T-helper 1 cell treated with Interleukin-12 subunit alpha and Interleukin-12 subunit beta and Interleukin-4 antibody, amounts not matched to agents 30 ng/mL and 1 ng/mL, for 36 hours (primary cell): ENCODE measurements at regions not wholly inside any gene's neighbourhood (a gene's known extent, or its start where the extent isn't known, plus 50 kb on each side); places are given as distances from the start of the nearest gene placed in this dataset.

ENCODE experiments used
- intact Hi-C: fragments of 100-400 bp; cut with micrococcal nuclease; formaldehyde crosslinking; loops from one replicate; pipeline ENCODE4 v1.15.1; 2024

DNA sequence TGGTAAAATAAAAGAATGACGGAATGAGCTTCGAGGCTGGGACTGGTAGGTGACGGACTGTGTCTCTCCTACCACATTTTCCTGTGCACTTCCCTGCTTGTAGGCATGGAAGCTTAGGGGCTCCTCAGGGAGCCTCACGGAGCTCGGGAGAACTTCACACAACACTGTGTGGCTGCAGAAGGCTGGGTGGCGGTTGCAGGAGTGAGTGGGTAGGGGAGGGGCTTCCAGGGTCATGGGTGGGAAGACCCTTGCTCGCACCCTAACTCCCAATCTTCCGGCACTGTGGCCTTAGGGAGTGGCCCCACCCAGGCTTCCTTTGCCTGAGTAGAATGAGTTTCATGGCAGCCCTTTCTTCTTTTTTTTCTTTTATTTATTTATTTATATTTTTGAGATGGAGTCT is 128.6 kb downstream of the INHBB start:
- intact Hi-C loops, result no loop called here

DNA sequence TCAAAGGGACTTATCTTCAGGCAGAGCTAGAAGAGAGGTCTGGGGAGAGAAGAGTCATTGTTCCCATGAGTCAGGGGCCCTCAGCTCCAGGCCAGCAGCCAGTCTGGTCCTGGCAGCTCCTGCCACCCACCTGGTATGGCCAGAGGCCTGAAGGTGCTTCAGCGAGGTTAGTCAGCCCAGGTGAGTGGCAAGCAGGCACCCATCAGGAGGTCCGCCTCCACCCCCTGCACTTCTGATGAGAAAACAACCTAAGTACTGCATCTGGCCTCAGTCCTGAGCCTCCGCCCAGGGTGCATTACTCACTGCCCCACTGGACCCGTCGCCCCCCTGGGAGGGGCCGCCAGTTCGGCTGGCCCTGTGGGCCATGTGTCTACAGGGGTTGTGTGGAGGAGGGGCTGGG is 130.2 kb downstream of the INHBB start:
- intact Hi-C loops, result no loop called here

DNA sequence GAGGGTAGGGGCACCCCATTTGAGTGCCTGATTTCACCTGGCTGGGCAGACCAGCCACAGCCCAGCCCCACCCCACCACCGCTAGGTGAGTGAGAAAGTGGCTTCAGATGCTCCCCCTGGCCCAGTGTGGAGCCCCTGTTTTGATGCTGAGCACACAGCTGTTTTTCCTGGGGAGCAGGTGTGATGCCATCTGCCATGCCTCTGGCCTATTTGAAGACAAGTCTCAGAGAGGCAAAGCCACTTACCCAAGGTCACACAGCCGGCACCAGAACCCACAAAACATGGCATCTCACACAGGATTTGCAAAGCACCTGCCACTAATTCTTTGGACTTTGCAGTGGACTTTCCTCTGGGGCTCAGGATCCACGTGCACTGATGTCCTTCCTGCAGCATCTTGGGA is 131.3 kb downstream of the INHBB start:
- intact Hi-C loops, result no loop called here

DNA sequence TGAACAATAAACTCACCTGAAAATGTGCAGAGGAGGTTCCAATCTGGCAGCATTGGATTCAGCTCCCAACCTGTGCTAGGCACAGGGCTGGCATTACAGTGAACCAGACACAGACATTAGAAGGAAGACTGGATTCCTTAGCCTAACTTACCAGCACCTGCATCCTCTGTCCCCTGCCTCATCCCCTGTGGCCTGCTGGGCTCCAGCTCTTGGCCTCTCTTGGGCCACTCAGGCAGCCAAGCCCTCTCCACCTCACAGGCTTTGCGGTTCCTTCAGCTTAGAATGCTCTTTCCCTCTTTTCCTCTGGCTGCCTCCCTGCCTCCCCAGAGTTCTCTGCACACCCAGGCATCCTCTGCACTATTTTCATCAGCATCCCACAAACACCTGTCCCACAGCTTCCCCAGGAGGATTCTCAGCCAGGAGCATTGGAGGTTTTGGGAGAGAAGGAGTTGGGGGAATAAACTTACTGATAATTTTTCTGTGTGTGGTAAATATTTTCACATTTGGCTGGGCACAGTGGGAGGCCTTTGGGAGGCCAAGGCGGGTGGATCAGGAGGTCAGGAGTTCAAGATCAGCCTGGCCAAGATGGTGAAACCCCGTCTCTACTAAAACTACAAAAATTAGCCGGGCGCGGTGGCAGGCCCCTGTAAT is 132.0 kb downstream of the INHBB start:
- intact Hi-C loops, result no loop called here

DNA sequence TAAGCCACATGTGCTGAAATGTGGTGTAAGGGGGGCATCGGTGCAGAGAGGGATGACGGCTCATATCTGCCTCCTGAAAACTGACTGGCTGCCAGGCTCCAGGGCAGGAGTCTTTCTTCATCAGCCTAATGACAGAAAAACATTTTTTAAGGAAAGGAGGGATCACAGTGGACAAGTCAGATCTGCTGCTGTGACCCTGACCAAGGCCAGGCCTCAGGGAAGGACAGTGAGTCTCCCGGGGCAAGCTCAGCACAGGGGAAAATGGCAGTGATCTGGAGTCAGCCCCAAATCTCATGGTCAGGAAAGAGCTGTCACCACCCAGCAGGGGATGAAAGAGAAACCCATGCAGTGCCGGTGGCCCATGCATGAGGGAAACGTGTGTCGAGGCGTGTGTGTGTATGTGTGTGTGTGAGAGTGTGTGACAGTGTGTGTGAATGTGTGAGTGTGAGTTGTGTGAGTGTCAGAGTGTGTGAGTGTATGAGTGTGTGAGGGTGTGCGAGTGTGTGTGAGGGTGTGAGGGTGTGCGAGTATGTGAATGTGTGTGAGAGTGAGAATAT is 134.5 kb downstream of the INHBB start:
- intact Hi-C loops, result no loop called here

DNA sequence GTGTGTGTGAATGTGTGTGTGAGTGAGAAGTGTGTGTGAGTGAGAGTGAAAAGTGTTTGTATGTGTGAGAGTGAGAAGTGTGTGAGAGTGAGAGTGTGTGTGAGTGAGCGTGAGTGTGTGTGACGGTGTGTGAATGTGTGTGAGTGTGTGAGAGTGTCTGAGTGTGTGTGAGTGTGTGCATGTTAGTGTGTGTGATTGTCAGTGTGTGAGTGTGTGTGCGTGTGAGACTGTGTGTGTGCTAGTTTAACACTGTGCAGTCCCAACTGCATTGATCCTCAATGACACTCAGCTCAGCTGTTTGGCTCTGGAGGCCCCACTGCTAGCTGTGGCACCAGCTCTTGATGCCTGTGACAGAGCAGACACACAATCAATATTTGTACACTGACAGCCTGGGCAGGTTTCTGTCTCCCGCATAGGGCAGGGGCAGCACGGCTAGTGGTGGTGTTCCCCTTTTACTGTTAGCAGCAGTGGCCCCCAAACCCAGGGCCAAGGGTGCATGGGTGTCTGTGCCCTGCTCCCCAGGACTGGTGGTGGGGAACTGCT is 135.0 kb downstream of the INHBB start:
- intact Hi-C loops, result no loop called here

DNA sequence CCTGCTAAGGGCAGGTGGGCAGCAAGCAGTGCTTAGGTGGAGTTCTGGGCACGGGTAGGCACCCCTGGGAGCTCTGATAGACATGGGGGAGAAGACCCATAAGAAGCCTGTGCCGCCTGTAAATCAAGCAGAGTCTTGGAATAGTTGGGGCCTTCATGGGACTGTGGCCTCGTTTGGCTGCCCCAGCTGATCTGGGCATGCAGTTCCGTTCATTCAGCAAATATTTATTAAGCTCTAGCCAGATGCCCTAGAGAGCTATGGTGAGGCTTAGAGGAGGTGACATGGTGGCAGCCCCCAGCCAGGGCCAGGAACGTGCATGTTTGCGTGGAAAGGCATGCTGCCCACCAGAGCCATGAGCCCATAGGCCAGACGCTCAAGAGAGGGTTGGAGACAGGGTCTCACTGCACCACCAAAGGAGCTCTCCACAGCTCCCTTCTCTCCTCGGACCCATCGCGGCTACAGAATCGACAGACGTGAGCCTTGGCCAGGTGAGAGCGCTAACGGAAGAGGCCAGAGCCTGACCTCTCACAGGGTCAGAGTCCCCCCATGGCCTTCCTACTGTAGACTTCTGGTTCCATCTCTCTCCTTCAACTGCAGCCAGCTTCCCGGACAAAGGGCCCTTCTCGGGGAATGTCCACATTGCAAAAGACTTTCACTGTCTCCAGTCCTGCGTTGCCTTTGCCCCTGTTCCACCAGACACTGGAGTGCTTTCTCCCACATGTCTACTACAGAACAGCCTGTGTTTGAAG is 135.7 kb downstream of the INHBB start:
- intact Hi-C loops, result no loop called here

DNA sequence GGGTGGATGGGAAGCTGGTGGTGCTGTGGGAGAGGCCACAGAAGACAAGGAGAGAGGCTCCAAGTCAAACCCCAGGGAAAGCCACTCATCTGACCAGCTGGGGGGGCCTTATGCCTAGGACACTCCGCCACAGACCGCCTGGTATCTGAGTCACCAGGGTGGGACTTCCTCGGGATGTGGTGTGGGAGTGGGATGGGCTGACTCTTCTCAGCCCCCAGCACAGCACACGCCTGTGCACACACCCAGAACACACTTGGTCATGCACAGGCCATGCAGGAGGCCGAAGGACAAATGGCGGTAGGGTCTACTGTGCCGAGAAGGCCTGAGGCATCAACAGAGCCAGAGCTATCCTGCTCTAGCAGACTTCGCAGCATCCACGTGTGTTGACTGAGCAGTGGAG is 136.4 kb downstream of the INHBB start:
- intact Hi-C loops, result no loop called here

DNA sequence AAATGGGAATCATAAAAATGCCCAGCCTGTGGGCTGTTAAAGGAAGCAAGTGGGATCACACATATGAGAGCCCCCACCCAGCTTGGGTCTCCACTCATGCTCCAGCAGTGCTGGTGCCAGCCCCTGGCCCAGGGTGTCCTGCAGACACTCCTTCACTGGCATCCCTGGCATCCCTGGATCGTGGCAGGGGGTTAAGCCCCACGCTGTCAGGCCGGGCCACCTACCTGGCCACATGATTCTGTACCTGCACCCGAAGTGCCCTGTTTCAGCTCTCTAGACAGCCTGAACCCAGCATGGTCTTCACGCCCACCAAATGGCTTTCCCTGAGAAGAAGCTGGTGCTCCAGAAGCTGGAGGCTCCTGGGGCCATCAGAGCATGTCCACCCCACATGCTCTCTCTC is 137.4 kb downstream of the INHBB start:
- intact Hi-C loops, result no loop called here

DNA sequence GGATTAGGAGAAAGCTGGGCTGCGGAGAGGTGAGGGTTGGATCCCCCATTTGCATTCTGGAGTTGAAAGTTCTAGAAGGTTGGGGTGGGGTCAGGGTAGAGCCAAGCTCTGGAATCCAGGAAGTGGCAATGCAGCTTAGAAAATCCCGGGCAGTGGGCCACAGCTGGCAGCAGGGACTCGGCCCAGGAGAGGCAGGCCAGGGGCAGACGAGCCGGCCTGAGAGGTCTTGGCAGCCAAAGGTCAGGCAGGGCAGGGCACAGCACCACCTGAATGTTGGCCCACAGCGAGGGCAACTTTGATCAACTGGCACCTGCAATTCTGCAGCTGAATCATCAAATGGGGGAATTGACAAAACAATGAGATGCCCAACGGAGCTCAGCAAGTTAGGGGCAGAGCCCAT is 139.2 kb downstream of the INHBB start:
- intact Hi-C loops, result no loop called here

DNA sequence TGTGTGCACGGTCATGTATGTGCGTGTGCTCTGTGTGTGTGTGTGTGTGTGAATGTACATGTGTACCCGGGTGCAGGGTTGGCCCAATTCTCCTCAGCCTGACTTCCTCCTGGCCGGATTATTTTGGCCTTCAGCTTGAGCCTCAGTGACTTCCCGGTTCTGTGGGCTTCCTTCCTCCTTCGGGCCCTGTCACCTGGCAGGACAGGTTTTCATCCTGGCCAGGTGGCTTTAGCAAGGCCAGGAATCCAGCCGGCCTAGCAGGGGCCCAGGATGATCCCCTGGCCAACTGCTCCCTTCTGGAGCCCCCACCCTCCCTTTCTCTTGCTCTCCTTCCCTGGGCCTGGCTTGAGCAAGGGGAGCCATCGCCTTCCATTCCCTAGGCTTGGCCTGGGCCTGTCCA is 140.5 kb downstream of the INHBB start:
- intact Hi-C loops, result no loop called here

DNA sequence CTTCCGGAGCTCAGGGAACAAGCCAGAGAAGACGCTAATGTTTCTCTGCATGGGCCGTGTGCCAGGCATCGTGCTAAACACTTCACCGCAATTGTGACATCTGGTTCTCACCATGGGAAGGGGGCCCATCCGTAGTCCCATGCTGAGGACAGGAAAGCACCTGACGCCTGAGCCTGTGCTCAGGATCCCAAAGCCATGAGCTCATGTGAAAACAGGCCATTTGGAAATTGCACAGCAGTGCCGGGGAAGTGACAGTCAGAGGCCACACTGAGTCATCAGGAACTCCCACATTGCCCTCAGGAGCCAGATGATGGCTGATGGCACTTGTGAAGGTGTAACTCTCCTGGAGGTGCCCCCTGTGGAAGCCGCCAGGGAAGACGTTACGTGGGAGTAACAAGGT is 141.0 kb downstream of the INHBB start:
- intact Hi-C loops, result no loop called here

DNA sequence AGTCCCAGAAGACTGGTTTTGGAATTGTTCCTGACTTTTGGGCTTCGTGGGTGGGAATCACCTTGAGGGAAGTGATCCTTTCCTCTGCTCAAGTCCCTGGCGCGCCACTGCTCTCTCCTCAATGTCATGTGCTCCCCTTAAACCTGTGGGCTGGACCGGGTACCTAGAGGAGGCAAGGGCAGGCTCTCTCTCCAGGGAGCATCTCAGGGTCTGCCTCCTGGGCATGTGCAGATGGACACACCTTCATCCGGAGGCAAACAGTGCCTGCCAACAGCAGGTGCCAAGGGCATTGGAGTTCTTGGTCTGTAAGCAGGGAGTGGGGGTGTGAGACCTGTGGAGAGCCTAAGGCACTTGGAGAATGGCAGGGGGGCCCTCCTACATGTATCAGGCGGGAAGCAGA is 142.6 kb downstream of the INHBB start:
- intact Hi-C loops, result no loop called here

DNA sequence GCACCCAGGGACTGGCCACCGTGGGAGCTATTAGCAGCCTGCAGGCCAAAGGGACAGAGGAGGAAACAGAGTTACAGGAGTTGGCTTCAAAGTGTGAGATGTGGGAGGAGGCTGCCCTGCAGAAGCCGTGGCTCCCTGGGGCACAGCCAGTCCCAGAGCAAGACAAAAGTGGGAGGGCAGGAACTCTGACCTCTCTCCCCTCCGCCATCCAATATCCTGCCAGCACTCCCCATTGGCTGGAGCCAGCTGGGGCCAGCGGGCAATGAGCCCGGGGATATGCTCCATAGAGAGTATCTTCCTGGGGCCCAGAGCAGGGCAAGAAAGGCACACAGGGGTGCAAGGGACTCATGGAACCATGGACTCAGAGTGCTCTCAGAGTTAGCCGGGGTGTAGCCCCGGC is 143.1 kb downstream of the INHBB start:
- intact Hi-C loops, result no loop called here

DNA sequence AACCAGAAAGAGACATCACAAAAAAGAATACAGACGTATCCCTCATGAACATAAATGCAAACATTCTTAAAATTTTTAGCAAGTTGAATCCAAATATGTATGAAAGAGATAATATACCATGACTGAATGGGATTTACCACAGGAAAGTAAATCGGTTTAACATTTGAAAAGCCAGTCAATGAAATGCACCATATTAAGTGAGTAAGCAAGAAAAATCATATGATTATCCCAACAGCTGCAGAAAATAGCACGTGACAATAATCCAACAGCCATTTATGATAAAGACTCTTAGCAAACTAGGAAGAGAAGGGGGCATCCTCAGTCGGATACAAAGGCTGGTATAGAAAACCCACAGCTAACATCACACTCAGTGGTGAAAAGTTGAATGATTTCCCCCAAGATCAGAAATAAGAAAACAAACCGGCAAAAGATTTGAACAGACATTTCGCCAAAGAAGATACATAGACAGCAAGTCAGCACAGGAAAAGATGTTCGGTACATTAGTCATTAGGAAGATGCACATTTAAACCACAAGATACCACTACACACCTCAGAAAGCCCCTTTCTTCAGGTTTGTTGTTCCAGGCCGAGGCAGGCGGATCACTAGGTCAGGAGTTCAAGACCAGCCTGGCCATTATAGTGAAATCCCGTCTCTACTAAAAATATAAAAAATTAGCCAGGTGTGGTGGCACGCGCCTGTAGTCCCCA is 144.3 kb downstream of the INHBB start:
- intact Hi-C loops, result no loop called here

DNA sequence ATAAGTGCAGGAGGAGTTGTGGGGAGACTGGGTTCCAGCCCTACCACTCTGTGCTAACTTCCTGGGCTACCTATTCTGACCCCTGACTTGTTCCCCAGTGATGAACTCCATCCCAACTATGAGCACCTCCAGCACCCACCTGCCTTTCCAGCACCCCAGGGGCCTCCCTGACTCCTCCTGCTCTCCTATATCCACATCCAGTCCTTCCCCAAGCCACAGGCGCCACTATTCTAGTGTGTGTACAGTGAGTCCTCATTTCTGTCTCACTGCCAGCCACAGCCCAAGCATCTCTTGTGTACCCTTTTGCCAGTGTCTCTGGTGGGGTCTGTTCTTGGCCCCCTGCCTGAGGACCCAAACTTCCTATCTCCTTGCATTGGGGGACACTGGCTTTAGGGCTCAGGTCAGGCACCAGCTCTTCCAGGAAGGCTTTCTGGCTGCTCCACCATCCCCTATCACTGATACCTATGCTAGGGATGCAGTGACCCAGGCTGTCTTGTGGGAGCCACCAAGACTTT is 145.2 kb downstream of the INHBB start:
- intact Hi-C loops, result no loop called here

DNA sequence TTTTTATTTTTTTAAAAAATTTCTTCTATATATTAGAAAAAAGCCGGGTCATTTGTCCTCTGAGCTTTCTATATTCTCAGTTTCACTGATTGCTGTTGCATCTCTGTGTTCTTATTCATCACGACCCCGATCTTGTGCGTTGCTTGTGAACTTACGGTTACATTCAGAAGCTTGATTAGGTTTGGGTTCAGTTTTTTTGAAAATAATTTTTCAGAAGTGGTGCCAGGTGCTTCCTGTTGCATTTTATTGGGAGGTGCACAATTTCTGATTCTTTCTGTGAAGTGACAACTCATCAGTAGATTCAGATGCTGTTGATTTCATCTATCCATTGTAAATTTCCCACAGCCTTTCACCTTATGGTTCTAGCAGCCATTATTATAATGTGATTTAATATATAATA is 147.3 kb downstream of the INHBB start:
- intact Hi-C loops, result no loop called here

DNA sequence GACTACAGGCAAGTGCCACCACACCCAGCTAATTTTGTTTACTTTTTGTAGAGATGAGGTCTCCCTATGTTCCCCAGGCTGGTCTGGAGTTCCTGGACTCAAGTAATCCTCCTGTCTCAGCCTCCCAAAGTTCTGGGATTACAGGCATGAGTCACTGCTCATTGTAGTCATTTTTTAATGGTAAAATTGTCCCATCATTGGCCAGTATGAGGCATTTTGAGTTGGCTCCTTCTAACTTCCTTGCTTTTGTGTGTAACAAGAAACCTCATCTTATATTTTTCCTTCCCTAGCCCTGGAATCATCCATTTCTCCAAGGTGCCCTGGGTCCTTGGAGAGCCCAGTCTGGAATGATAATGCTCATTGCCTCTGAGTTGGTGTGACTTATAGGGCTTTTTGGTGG is 148.5 kb downstream of the INHBB start:
- intact Hi-C loops, result no loop called here

DNA sequence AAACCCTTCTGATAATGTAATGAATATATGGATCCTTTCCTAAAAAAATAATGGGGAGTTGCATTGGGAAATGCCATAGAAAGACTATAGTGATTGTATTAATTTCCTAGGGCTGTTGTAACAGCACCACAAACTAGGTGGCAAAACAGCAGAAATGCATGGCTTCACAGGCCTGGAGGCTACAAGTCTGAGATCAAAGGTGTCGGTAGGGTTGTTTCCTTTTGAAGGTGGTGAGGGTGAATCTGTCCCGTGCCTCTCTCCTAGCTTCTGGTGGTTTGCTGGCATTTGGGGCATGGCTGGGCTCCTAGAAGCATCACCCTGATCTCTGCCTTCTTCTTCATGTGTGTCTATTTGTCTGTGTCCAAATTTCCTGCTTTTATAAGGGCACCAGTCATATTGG is 149.7 kb downstream of the INHBB start:
- intact Hi-C loops, result no loop called here

DNA sequence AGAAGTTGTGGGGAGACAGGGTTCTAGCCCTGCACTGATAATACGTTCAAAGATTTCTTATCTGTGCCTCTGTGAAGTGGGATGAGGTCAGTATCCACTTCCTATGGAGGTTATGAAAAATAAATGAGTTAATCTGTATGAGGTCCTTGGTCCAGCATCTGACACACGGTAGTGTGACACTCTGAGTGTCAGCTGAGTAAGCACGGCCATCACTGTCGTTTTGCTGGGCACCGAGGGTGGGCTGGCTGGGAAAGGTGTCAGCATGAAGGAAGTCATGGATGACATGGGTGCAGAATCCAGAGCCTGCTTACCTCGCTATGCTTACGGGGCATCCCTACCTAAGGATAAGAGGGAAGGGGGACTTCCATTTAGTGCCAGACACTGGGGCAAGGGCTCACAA is 150.3 kb downstream of the INHBB start:
- intact Hi-C loops, result no loop called here

DNA sequence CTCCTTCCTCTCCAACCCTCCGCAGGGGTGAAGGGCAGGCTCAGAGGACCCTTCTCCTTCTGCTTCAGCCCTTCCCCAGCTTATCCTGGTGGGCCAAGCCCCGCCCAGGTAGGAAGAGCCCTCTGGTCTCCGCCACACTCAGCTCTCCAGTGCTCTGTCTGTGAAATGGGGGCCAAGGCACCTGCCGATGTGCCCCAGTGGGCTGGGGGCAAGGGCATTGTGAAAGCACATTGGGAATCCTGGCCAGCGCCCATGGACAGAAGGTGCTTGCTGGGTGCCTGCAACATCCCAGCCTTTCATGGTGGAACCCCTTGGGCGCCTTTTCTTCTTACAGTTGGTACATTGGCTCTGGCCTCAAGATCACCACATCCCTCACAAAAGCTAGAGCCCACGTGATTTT is 150.8 kb downstream of the INHBB start:
- intact Hi-C loops, result no loop called here
